GM18520 (cell line): ENCODE measurements at regions not wholly inside any gene's neighbourhood (a gene's known extent, or its start where the extent isn't known, plus 50 kb on each side); places are given as distances from the start of the nearest gene placed in this dataset.
"Not testable (repeated sequence)": the region's sequence is repeated elsewhere in the genome, so short reads cannot be mapped to it uniquely, and the experiment has no call there.

Source experiments
- ATAC-seq: cut with Tn5 transposase; IDR thresholded peaks from one replicate; pipeline ENCODE4 v1.9.1; 2021; ENCODE audit not compliant: unreplicated experiment

- no peak for ATAC-seq
Measured at GRCh38 chr2:142827170-142827569, 50.3 kb upstream of the KYNU start.

- ATAC-seq: no peak
Measured at GRCh38 chr2:142825861-142826260, 51.6 kb upstream of the KYNU start.

GRCh38 chr2:142824756-142825155 lies 52.7 kb upstream of the KYNU start:
- ATAC-seq: no peak

GRCh38 chr2:142822190-142822589 lies 55.3 kb upstream of the KYNU start:
- ATAC-seq: no peak

- no peak for ATAC-seq
Measured at GRCh38 chr2:142819411-142819810, 58.1 kb upstream of the KYNU start.

GRCh38 chr2:142815375-142815774 lies 62.1 kb upstream of the KYNU start:
- no peak for ATAC-seq

GRCh38 chr2:142813830-142814829 lies 63.3 kb upstream of the KYNU start:
- no peak for ATAC-seq

- ATAC-seq: not testable (repeated sequence)
Measured at GRCh38 chr2:142811644-142812043, 65.8 kb upstream of the KYNU start.

GRCh38 chr2:142805244-142805643 lies 72.2 kb upstream of the KYNU start:
- no peak for ATAC-seq

- ATAC-seq: no peak
Measured at GRCh38 chr2:142803158-142803557, 74.3 kb upstream of the KYNU start.

- ATAC-seq: no peak
Measured at GRCh38 chr2:142796588-142796987, 80.9 kb upstream of the KYNU start.

- ATAC-seq: no peak
Measured at GRCh38 chr2:142796161-142796560, 81.3 kb upstream of the KYNU start.

GRCh38 chr2:142794850-142795249 lies 82.6 kb upstream of the KYNU start:
- ATAC-seq: no peak

- not testable (repeated sequence) for ATAC-seq
Measured at GRCh38 chr2:142792328-142792727, 85.1 kb upstream of the KYNU start.

- ATAC-seq: no peak
Measured at GRCh38 chr2:142791335-142791734, 86.1 kb upstream of the KYNU start.

GRCh38 chr2:142786918-142787702 lies 90.4 kb upstream of the KYNU start:
- ATAC-seq: no peak

- no peak for ATAC-seq
Measured at GRCh38 chr2:142782942-142783443, 94.5 kb upstream of the KYNU start.

- ATAC-seq: no peak
Measured at GRCh38 chr2:142781146-142781545, 96.3 kb upstream of the KYNU start.

- ATAC-seq: no peak
Measured at GRCh38 chr2:142778289-142778688, 99.2 kb upstream of the KYNU start.

GRCh38 chr2:142777742-142778141 lies 99.7 kb upstream of the KYNU start:
- no peak for ATAC-seq

- no peak for ATAC-seq
Measured at GRCh38 chr2:142769761-142770160, 107.7 kb upstream of the KYNU start.

GRCh38 chr2:142767847-142768246 lies 109.6 kb upstream of the KYNU start:
- ATAC-seq: no peak
